Parathyroid adenoma (tissue), 2 donors: ENCODE measurements at regions not wholly inside any gene's neighbourhood (a gene's known extent, or its start where the extent isn't known, plus 50 kb on each side); places are given as distances from the start of the nearest gene placed in this dataset.

Experiments used
- H2AFZ ChIP-seq: fragments of 300-600 bp; sonication (generic); one replicate; pipeline ENCODE4 v1.7.0; 2017; ENCODE audit warnings: antibody characterized with exemption, mild to moderate bottlenecking
- H3K27ac ChIP-seq: fragments of 300-600 bp; sonication (generic); one replicate; pipeline ENCODE4 v1.7.0; 2017
- H3K27me3 ChIP-seq: fragments of 300-600 bp; sonication (generic); one replicate; pipeline ENCODE4 v1.7.0; 2017; ENCODE audit warnings: low read length; ENCODE audit not compliant: control insufficient read depth, insufficient read depth
- H3K36me3 ChIP-seq: fragments of 300-600 bp; sonication (generic); one replicate; pipeline ENCODE4 v1.7.0; 2017; ENCODE audit warnings: low read length; ENCODE audit not compliant: control insufficient read depth, insufficient read depth
- H3K4me1 ChIP-seq: fragments of 300-600 bp; sonication (generic); one replicate; pipeline ENCODE4 v1.7.0; 2017; ENCODE audit warnings: control low read depth
- H3K4me2 ChIP-seq: fragments of 300-600 bp; sonication (generic); one replicate; pipeline ENCODE4 v1.7.0; 2017; ENCODE audit warnings: low read length
- H3K4me3 ChIP-seq: fragments of 300-600 bp; sonication (generic); one replicate; pipeline ENCODE4 v1.7.0; 2017; ENCODE audit warnings: low read depth, low read length
- H3K79me2 ChIP-seq: fragments of 300-600 bp; sonication (generic); one replicate; pipeline ENCODE4 v1.7.0; 2017; ENCODE audit warnings: control low read depth
- H3K9ac ChIP-seq: fragments of 300-600 bp; sonication (generic); one replicate; pipeline ENCODE4 v1.7.0; 2017; ENCODE audit warnings: mild to moderate bottlenecking
- H3K9me3 ChIP-seq: fragments of 300-600 bp; sonication (generic); one replicate; pipeline ENCODE4 v1.7.0; 2017; ENCODE audit warnings: low read length; ENCODE audit not compliant: control insufficient read depth
- CTCF ChIP-seq: fragments of 300-600 bp; sonication (generic); IDR thresholded peaks from one replicate; pipeline ENCODE4 v1.7.0; 2017; ENCODE audit warnings: antibody characterized with exemption, mild to moderate bottlenecking
- donor health status: primary hyperparathyroidism.

GRCh38 chr9:89714321-89714720 lies 109.5 kb downstream of the GADD45G start:
- no peaks in the 10 kb centered on the region for H3K36me3 ChIP-seq
- H3K79me2 ChIP-seq: no peaks in the 10 kb centered on the region
- H2AFZ ChIP-seq: no peak overlapping the region
- no peaks in the 10 kb centered on the region for H3K9me3 ChIP-seq
- no peaks in the 10 kb centered on the region for H3K27me3 ChIP-seq
- H3K4me1 ChIP-seq: no peaks in the 10 kb centered on the region
- no peak overlapping the region for H3K27ac ChIP-seq
- no peak for TF ChIP-seq CTCF
- no peak overlapping the region for H3K4me2 ChIP-seq
- H3K4me3 ChIP-seq: no peak overlapping the region
- no peak overlapping the region for H3K9ac ChIP-seq

- Histone ChIP-seq H2AFZ (no peak overlapping the region), H3K9me3 (no peaks in the 10 kb centered on the region), H3K4me3 (no peak overlapping the region), H3K4me2 (no peak overlapping the region), H3K27me3 (no peaks in the 10 kb centered on the region), H3K4me1 (no peaks in the 10 kb centered on the region), H3K27ac (no peak overlapping the region), H3K9ac (no peak overlapping the region), H3K36me3 (no peaks in the 10 kb centered on the region), H3K79me2 (no peaks in the 10 kb centered on the region)
- no peak for TF ChIP-seq CTCF
These were observed 110.6 kb downstream of the GADD45G start for GRCh38 chr9:89715318-89715858.

- H3K27me3 ChIP-seq: no peaks in the 10 kb centered on the region
- no peak overlapping the region for H3K9ac ChIP-seq
- H3K27ac ChIP-seq: no peak overlapping the region
- no peaks in the 10 kb centered on the region for H3K36me3 ChIP-seq
- H3K4me2 ChIP-seq: no peak overlapping the region
- no peaks in the 10 kb centered on the region for H3K79me2 ChIP-seq
- no peaks in the 10 kb centered on the region for H3K4me1 ChIP-seq
- H2AFZ ChIP-seq: no peak overlapping the region
- H3K4me3 ChIP-seq: no peak overlapping the region
- H3K9me3 ChIP-seq: no peaks in the 10 kb centered on the region
- no peak for TF ChIP-seq CTCF
These were observed 111.1 kb downstream of the GADD45G start for GRCh38 chr9:89715881-89716280.

- Histone ChIP-seq H3K4me1 (no peaks in the 10 kb centered on the region), H3K9ac (no peak overlapping the region), H3K27me3 (no peaks in the 10 kb centered on the region), H2AFZ (no peak overlapping the region), H3K27ac (no peak overlapping the region), H3K79me2 (no peaks in the 10 kb centered on the region), H3K36me3 (no peaks in the 10 kb centered on the region), H3K4me3 (no peak overlapping the region), H3K4me2 (no peak overlapping the region), H3K9me3 (no peaks in the 10 kb centered on the region)
- no peak for TF ChIP-seq CTCF
These were observed 111.7 kb downstream of the GADD45G start for GRCh38 chr9:89716559-89716958.

GRCh38 chr9:89718176-89718575 lies 113.4 kb downstream of the GADD45G start:
- Histone ChIP-seq H3K4me3 (no peak overlapping the region), H3K4me1 (no peaks in the 10 kb centered on the region), H3K4me2 (no peak overlapping the region), H3K9me3 (no peaks in the 10 kb centered on the region), H3K79me2 (no peaks in the 10 kb centered on the region), H2AFZ (no peak overlapping the region), H3K9ac (no peak overlapping the region), H3K36me3 (no peaks in the 10 kb centered on the region), H3K27ac (no peak overlapping the region), H3K27me3 (no peaks in the 10 kb centered on the region)
- TF ChIP-seq CTCF: no peak
